OCI-LY7 (cell line): ENCODE measurements at regions not wholly inside any gene's neighbourhood (a gene's known extent, or its start where the extent isn't known, plus 50 kb on each side); places are given as distances from the start of the nearest gene placed in this dataset.

Source experiments
- BruUV-seq: library from RNA; stranded (reverse); fragments of 400-500 nt; replicated peaks from 2 replicates; lab custom pipeline; 2021; lab: Mats Ljungman, UMichigan
- CTCF ChIA-PET: fragments of 300-600 bp; sonication (Branson Sonifier 250); formaldehyde crosslinking; loops from one replicate; lab custom pipeline; 2022; ENCODE audit warnings: antibody characterized with exemption; ENCODE audit not compliant: unreplicated experiment; lab: Charles Lee
- POLR2A ChIA-PET: fragments of 300-600 bp; sonication (Branson Sonifier 250); formaldehyde crosslinking; loops from one replicate; lab custom pipeline; 2022; ENCODE audit warnings: antibody characterized with exemption; lab: Charles Lee
- DNase-seq: peaks from one replicate; pipeline ENCODE4 v3.0.0-alpha.2; 2015; ENCODE audit warnings: low spot score
- H2AFZ ChIP-seq: fragments of 200-600 bp; sonication (generic), shearing (Covaris generic); 2 replicates; pipeline ENCODE4 v1.6.1; 2014; ENCODE audit warnings: mild to moderate bottlenecking, antibody characterized with exemption, low read length, moderate library complexity
- H3K27ac ChIP-seq: fragments of 200-600 bp; sonication (generic); 2 replicates; pipeline ENCODE4 v1.5.1; 2014; ENCODE audit warnings: mixed run types, low read depth, mild to moderate bottlenecking, moderate library complexity, low read length, inconsistent platforms; ENCODE audit not compliant: poor library complexity, severe bottlenecking
- H3K36me3 ChIP-seq: fragments of 200-600 bp; sonication (generic); 2 replicates; pipeline ENCODE4 v1.6.1; 2014; ENCODE audit warnings: mild to moderate bottlenecking, antibody characterized with exemption, low read length, moderate library complexity, mixed read lengths; ENCODE audit not compliant: insufficient read depth
- H3K4me1 ChIP-seq: fragments of 200-600 bp; sonication (generic); 2 replicates; pipeline ENCODE4 v1.5.1; 2014; ENCODE audit warnings: mild to moderate bottlenecking, low read length; ENCODE audit not compliant: insufficient read depth, poor library complexity, severe bottlenecking
- H3K4me2 ChIP-seq: fragments of 200-600 bp; sonication (generic); 2 replicates; pipeline ENCODE4 v1.6.1; 2014; ENCODE audit warnings: mild to moderate bottlenecking, low read length
- H3K4me3 ChIP-seq: fragments of 200-600 bp; sonication (generic); 2 replicates; pipeline ENCODE4 v1.5.1; 2014; ENCODE audit warnings: mild to moderate bottlenecking, low read depth, low read length; ENCODE audit not compliant: poor library complexity, severe bottlenecking
- H3K79me2 ChIP-seq: fragments of 200-600 bp; sonication (generic); 2 replicates; pipeline ENCODE4 v1.6.1; 2016; ENCODE audit warnings: low read depth, mild to moderate bottlenecking, low read length, moderate library complexity, mixed read lengths; ENCODE audit not compliant: insufficient read depth
- H3K9me2 ChIP-seq: fragments of 200-600 bp; sonication (generic); 2 replicates; pipeline ENCODE4 v1.6.1; 2016; ENCODE audit warnings: mild to moderate bottlenecking, low read length, mixed read lengths; ENCODE audit not compliant: insufficient read depth
- H3K9me3 ChIP-seq: fragments of 200-600 bp; sonication (generic); 2 replicates; pipeline ENCODE4 v1.6.1; 2014; ENCODE audit warnings: mild to moderate bottlenecking, mixed run types, low read length, mixed read lengths
- H4K20me1 ChIP-seq: fragments of 200-600 bp; sonication (generic); 2 replicates; pipeline ENCODE4 v1.6.1; 2014; ENCODE audit warnings: mild to moderate bottlenecking, antibody characterized with exemption, low read length, moderate library complexity, mixed read lengths; ENCODE audit not compliant: insufficient read depth
- CTCF ChIP-seq: fragments of 200-600 bp; sonication (generic); conservative IDR thresholded peaks from 2 replicates; pipeline ENCODE4 v1.5.1; 2014; ENCODE audit warnings: mild to moderate bottlenecking, antibody characterized with exemption, low read length, moderate library complexity, mixed read lengths
- EZH2phosphoT487 ChIP-seq: fragments of 200-600 bp; sonication (generic); IDR thresholded peaks from 2 replicates; pipeline ENCODE4 v1.6.1; 2018; ENCODE audit warnings: low read depth, borderline replicate concordance, mild to moderate bottlenecking, mixed run types, antibody characterized with exemption, low read length, moderate library complexity, mixed read lengths
- intact Hi-C: fragments of 100-400 bp; cut with micrococcal nuclease; formaldehyde crosslinking; loops from one replicate; pipeline ENCODE4 v1.10.0; 2022; ENCODE audit not compliant: unreplicated experiment

- H3K4me1 ChIP-seq = no peaks in the 10 kb centered on the region
- no peaks in the 10 kb centered on the region for H3K36me3 ChIP-seq
- TF ChIP-seq EZH2phosphoT487 (no peak), CTCF (no peak)
- H3K4me3 ChIP-seq = no peak overlapping the region
- no peaks in the 10 kb centered on the region for H3K9me3 ChIP-seq
- H3K79me2 ChIP-seq = no peaks in the 10 kb centered on the region
- H3K9me2 ChIP-seq = no peaks in the 10 kb centered on the region
- H2AFZ ChIP-seq = no peak overlapping the region
- no peak overlapping the region for H3K4me2 ChIP-seq
- POLR2A ChIA-PET = no interaction called here
- BruUV-seq = no TSS peak
- CTCF ChIA-PET = no interaction called here
- no peaks in the 10 kb centered on the region for H4K20me1 ChIP-seq
- DNase-seq = no peak
- no peak overlapping the region for H3K27ac ChIP-seq
- intact Hi-C loops = no loop called here
These were observed 670.3 kb upstream of the HS6ST1 start for GRCh38 chr2:128988967-128989366.

- Histone ChIP-seq H3K4me3 (no peak overlapping the region), H3K36me3 (no peaks in the 10 kb centered on the region), H3K9me3 (no peaks in the 10 kb centered on the region), H3K4me1 (no peaks in the 10 kb centered on the region), H3K4me2 (no peak overlapping the region), H2AFZ (no peak overlapping the region), H3K79me2 (no peaks in the 10 kb centered on the region), H3K9me2 (no peaks in the 10 kb centered on the region), H3K27ac (no peak overlapping the region), H4K20me1 (no peaks in the 10 kb centered on the region)
- BruUV-seq = no TSS peak
- CTCF ChIA-PET = no interaction called here
- TF ChIP-seq EZH2phosphoT487 (no peak), CTCF (no peak)
- POLR2A ChIA-PET = interaction anchor here (0.6 kb wide), 1 partner anchor 387 kb away, joined by 3 read pairs; no protein-coding TSS in a partner anchor
- no peak for DNase-seq
- intact Hi-C loops = no loop called here
These were observed 676.4 kb upstream of the HS6ST1 start for GRCh38 chr2:128995086-128995485.

- no TSS peak for BruUV-seq
- TF ChIP-seq EZH2phosphoT487 (no peak), CTCF (no peak)
- H3K4me3 ChIP-seq = no peak overlapping the region
These were observed 677.4 kb upstream of the HS6ST1 start for GRCh38 chr2:128996078-128996477.

More at GRCh38 chr2:128996078-128996477, 677.4 kb upstream of the HS6ST1 start:
- ChIA-PET CTCF (no interaction called here), POLR2A (no interaction called here)
- H3K4me2 ChIP-seq = no peak overlapping the region
- no peak overlapping the region for H3K27ac ChIP-seq
- intact Hi-C loops = no loop called here
- H3K36me3 ChIP-seq = no peaks in the 10 kb centered on the region
- no peak for DNase-seq
- no peak overlapping the region for H2AFZ ChIP-seq
- H4K20me1 ChIP-seq = no peaks in the 10 kb centered on the region
- H3K9me2 ChIP-seq = no peaks in the 10 kb centered on the region
- no peaks in the 10 kb centered on the region for H3K4me1 ChIP-seq
- no peaks in the 10 kb centered on the region for H3K9me3 ChIP-seq
- H3K79me2 ChIP-seq = no peaks in the 10 kb centered on the region
